CD4-positive, CD25-positive, alpha-beta regulatory T cell (primary cell): ENCODE measurements at regions not wholly inside any gene's neighbourhood (a gene's known extent, or its start where the extent isn't known, plus 50 kb on each side); places are given as distances from the start of the nearest gene placed in this dataset.

Experiments
- ATAC-seq, 2 donors: fragments of 150-1000 bp; cut with Tn5 transposase; one replicate each; pipeline ENCODE4 v1.10.0; 2021; ENCODE audit warnings: low read depth in 2 of 2, moderate number of reproducible peaks in 2 of 2, moderate library complexity in 1 of 2
- DNase-seq, 3 donors: peaks; one replicate each; pipeline versions ENCODE4 v3.0.0 to v3.0.0-alpha.2; 2012 to 2022; ENCODE audit warnings: mixed read lengths in 1 of 3
- H3K27ac ChIP-seq: one replicate; pipeline ENCODE4 v1.7.0; 2013; ENCODE audit warnings: mild to moderate bottlenecking, low read length; ENCODE audit not compliant: insufficient read depth, poor library complexity, severe bottlenecking
- H3K27me3 ChIP-seq: one replicate; pipeline ENCODE4 v1.7.0; 2013; ENCODE audit warnings: low read length; ENCODE audit not compliant: control insufficient read depth, insufficient read depth
- H3K36me3 ChIP-seq: one replicate; pipeline ENCODE4 v1.7.0; 2013; ENCODE audit warnings: mild to moderate bottlenecking, low read length, moderate library complexity; ENCODE audit not compliant: control insufficient read depth, insufficient read depth
- H3K4me1 ChIP-seq: 2 replicates; pipeline ENCODE4 v1.7.0; 2013; ENCODE audit warnings: mild to moderate bottlenecking, low read length; ENCODE audit not compliant: insufficient read depth, control insufficient read depth, poor library complexity, severe bottlenecking
- H3K4me3 ChIP-seq: one replicate; pipeline ENCODE4 v1.7.0; 2013; ENCODE audit warnings: low read depth, mild to moderate bottlenecking, low read length, moderate library complexity
- H3K9me3 ChIP-seq, 2 experiments: 1 replicate in 1 of 2; 2 replicates in 1 of 2; pipeline ENCODE4 v1.7.0; 2013; ENCODE audit warnings: low read length in 2 of 2, mild to moderate bottlenecking in 1 of 2, moderate library complexity in 1 of 2; ENCODE audit not compliant: control insufficient read depth in 2 of 2
- H3K27ac Mint-ChIP-seq, 3 donors: one replicate each; pipeline ENCODE4 v1.8.0; 2020 to 2022; ENCODE audit warnings: mild to moderate bottlenecking in 3 of 3, mixed read lengths in 3 of 3, moderate library complexity in 2 of 3
- H3K27me3 Mint-ChIP-seq: one replicate; pipeline ENCODE4 v1.8.0; 2022; ENCODE audit warnings: mild to moderate bottlenecking, mixed read lengths
- H3K36me3 Mint-ChIP-seq: one replicate; pipeline ENCODE4 v1.8.0; 2020; ENCODE audit warnings: mixed read lengths
- H3K4me1 Mint-ChIP-seq, 4 donors: one replicate each; pipeline ENCODE4 v1.8.0; 2020 to 2022; ENCODE audit warnings: mixed read lengths in 4 of 4, mild to moderate bottlenecking in 1 of 4
- H3K4me3 Mint-ChIP-seq, 4 donors: one replicate each; pipeline ENCODE4 v1.8.0; 2020 to 2022; ENCODE audit warnings: mild to moderate bottlenecking in 4 of 4, mixed read lengths in 4 of 4, moderate library complexity in 3 of 4
- H3K9me3 Mint-ChIP-seq, 7 donors: one replicate each; pipeline ENCODE4 v1.8.0; 2020 to 2022; ENCODE audit warnings: mixed read lengths in 7 of 7, mild to moderate bottlenecking in 3 of 7, moderate library complexity in 2 of 7

DNA sequence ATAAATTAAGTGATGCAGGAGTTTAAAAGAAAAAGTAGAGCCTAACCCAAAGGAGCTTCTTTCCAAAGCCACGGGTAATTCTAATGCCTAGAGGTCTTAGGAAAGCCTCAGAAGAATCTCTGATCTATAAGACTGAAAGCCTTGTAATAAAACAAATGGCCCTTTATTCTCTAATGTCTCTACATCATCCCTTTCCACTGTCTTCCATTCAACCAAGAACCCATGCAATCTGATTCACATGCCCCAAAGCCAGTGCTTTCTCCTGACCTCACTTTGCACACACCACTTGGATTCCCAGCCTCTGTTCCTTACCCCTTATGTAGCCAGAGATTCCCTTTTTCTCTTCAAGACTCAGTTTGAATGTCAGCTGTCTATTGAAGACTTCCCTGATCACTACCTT lies 252.9 kb upstream of the NRSN1 start:
- DNase-seq (no peak), ATAC-seq (no peak)
- no peaks in the 10 kb centered on the region for H3K27me3 Mint-ChIP-seq
- Histone ChIP-seq H3K9me3 (no peaks in the 10 kb centered on the region), H3K4me1 (no peaks in the 10 kb centered on the region), H3K27ac (no peak overlapping the region), H3K4me3 (no peak overlapping the region), H3K27me3 (no peaks in the 10 kb centered on the region), H3K36me3 (no peaks in the 10 kb centered on the region)
- no peak overlapping the region for H3K4me3 Mint-ChIP-seq
- no peak overlapping the region for H3K27ac Mint-ChIP-seq
- H3K36me3 Mint-ChIP-seq, result no peaks in the 10 kb centered on the region
- H3K4me1 Mint-ChIP-seq, result no peaks in the 10 kb centered on the region
- H3K9me3 Mint-ChIP-seq, result peaks cover 0 to 1% (median 0%) of the 10 kb centered on the region in 7 donors

DNA sequence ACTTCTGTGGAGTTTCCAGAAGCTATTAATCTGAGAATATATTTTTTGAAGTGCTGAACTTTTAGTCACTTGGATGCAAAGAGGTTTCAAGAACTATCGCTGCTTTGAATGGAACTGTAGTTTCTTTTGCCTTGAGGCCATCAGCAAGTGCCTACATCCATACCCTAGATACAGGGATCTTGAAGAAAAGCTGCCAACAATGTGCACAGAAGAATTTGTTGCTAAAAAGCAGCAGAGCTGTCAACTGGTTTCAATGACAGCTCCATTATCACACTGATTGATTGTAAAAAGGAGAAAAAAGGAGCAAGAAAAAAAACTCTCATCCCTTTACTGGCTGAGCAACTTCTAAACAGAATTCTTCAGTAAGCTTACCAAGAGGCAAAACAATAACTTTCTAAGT lies 251.0 kb upstream of the NRSN1 start:
- peaks cover 0 to 1% (median 0%) of the 10 kb centered on the region in 7 donors for H3K9me3 Mint-ChIP-seq
- H3K27ac Mint-ChIP-seq, result no peak overlapping the region
- Histone ChIP-seq H3K27me3 (no peaks in the 10 kb centered on the region), H3K27ac (no peak overlapping the region), H3K36me3 (no peaks in the 10 kb centered on the region), H3K9me3 (no peaks in the 10 kb centered on the region), H3K4me1 (no peaks in the 10 kb centered on the region), H3K4me3 (no peak overlapping the region)
- ATAC-seq, result no peak
- no peak for DNase-seq
- H3K27me3 Mint-ChIP-seq, result no peaks in the 10 kb centered on the region
- no peaks in the 10 kb centered on the region for H3K36me3 Mint-ChIP-seq
- no peaks in the 10 kb centered on the region for H3K4me1 Mint-ChIP-seq
- no peak overlapping the region for H3K4me3 Mint-ChIP-seq

DNA sequence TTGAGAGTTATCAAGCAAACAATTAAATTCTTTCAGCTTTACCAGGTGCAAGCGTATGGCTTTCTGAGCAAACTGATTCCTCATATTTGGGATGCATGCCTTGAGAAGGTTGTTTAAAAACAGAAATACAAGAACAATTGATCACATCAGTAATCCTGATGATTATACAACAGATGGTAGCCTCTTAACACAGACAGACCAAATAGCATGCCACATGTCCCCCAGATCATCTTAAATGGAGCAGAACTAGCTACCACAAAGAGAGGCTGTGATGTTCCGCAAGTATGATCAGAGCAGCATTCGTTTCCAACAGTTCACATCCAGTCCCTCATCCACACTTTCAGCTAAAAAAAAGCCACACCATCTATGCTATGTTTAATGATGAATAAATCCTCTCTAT lies 246.2 kb upstream of the NRSN1 start:
- Histone ChIP-seq H3K4me1 (no peaks in the 10 kb centered on the region), H3K36me3 (no peaks in the 10 kb centered on the region), H3K27me3 (no peaks in the 10 kb centered on the region), H3K4me3 (no peak overlapping the region), H3K9me3 (no peaks in the 10 kb centered on the region), H3K27ac (no peak overlapping the region)
- Mint-ChIP-seq H3K4me3 (no peak overlapping the region), H3K9me3 (peaks cover 0 to 8% (median 1%) of the 10 kb centered on the region in 7 donors), H3K27ac (no peak overlapping the region), H3K36me3 (no peaks in the 10 kb centered on the region), H3K4me1 (no peaks in the 10 kb centered on the region), H3K27me3 (no peaks in the 10 kb centered on the region)
- no peak for DNase-seq
- no peak for ATAC-seq

DNA sequence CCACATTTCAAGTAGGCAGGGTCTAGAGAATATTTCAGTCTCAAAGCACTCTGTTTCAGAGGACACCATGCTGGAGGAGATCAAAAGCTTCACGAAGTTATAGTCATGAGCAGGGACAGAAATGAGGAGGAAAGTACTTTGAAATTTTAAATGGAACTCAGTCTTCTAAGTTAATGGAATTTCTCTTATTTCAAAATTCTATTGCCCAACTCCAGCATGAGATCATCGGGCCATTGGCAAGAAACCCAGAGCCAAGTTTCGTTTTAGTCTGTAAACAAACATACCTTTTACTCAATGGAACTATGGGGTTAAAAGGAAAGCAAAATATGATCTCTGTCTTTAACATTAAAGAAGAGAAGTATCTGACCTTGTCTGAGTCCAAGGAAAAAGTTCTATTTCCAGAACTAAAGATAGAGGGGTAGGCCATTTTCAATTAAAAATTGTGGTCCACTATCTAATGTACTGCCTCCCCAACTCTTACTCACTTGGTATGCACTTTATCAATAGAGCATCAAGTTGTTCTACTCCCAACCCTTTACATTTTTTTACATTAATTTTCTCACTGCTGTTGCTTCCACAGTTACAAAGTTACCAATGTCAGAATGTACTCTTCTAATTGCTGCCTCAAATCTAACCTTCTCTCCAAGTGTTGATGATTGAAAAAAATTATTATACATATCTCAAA lies 235.3 kb upstream of the NRSN1 start:
- Mint-ChIP-seq H3K36me3 (no peaks in the 10 kb centered on the region), H3K9me3 (peaks cover 0 to 11% (median 2%) of the 10 kb centered on the region in 7 donors), H3K27me3 (no peaks in the 10 kb centered on the region), H3K27ac (no peak overlapping the region), H3K4me1 (no peaks in the 10 kb centered on the region), H3K4me3 (no peak overlapping the region)
- H3K4me1 ChIP-seq, result no peaks in the 10 kb centered on the region
- H3K36me3 ChIP-seq, result no peaks in the 10 kb centered on the region
- no peak for DNase-seq
- no peaks in the 10 kb centered on the region for H3K27me3 ChIP-seq
- no peak for ATAC-seq
- H3K27ac ChIP-seq, result no peak overlapping the region
- no peak overlapping the region for H3K4me3 ChIP-seq
- H3K9me3 ChIP-seq, result no peaks in the 10 kb centered on the region

DNA sequence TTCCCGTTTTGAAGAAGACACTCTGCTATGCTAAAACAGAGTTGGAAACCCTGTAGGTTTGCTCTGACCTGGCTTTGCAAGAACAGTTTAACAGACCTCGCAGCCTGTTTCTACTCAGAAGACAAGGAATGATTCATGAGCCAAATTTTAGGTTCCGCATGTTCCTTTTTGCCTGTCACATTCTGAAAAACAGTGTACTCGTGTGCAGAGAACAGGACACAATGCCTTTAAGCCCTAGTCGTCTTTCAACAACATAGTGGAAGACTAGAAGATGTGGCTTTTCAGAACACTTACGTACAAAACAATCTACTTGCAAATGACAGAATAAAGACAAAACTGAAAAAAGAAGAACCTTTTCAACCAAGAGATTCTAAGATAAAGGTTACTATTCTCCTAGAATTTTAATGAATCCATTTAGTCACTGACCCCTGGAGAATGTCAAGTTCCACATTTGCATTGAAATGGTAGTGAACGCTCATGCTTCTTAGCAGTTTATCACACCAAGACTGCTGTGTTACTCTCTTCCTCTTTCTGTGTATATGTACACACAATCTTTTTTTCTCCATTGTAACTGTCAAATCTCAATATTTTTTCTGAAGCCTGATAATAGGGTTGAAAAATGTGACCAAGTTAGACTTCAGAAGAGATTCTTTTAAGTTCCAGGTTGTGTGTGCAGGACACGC lies 220.7 kb upstream of the NRSN1 start:
- Mint-ChIP-seq H3K36me3 (no peaks in the 10 kb centered on the region), H3K4me3 (no peak overlapping the region), H3K9me3 (peaks cover 0 to 7% (median 5%) of the 10 kb centered on the region in 7 donors), H3K4me1 (no peaks in the 10 kb centered on the region), H3K27me3 (no peaks in the 10 kb centered on the region), H3K27ac (no peak overlapping the region)
- DNase-seq (no peak), ATAC-seq (no peak)
- H3K4me1 ChIP-seq, result no peaks in the 10 kb centered on the region
- H3K36me3 ChIP-seq, result no peaks in the 10 kb centered on the region
- no peaks in the 10 kb centered on the region for H3K27me3 ChIP-seq
- no peak overlapping the region for H3K27ac ChIP-seq
- no peak overlapping the region for H3K4me3 ChIP-seq
- peaks cover 0 to 6% of the 10 kb centered on the region in 2 experiments for H3K9me3 ChIP-seq

DNA sequence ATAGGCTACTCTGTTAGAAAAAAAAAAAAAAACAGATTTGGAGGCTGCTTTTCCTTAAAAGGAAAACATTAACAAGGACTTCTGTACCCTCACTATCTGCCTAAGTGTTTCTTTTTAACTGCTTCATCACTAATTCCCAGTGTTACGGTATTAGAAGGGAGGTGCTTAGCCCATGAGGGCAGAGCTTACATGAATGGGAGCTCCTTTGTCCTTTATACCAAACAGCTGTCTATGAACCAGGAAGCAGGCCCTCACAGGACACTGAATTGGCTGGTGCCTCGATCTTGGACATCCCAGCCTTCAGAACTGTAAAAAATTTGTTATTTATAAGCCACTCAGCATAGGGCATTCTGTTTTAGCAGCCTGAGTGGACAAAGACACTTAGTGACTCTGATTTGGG lies 215.6 kb upstream of the NRSN1 start:
- Histone ChIP-seq H3K4me3 (no peak overlapping the region), H3K36me3 (no peaks in the 10 kb centered on the region), H3K9me3 (peaks cover 0 to 6% of the 10 kb centered on the region in 2 experiments), H3K27ac (no peak overlapping the region), H3K27me3 (no peaks in the 10 kb centered on the region), H3K4me1 (no peaks in the 10 kb centered on the region)
- H3K4me3 Mint-ChIP-seq, result no peak overlapping the region
- H3K4me1 Mint-ChIP-seq, result no peaks in the 10 kb centered on the region
- H3K36me3 Mint-ChIP-seq, result no peaks in the 10 kb centered on the region
- ATAC-seq (no peak), DNase-seq (no peak)
- H3K27me3 Mint-ChIP-seq, result no peaks in the 10 kb centered on the region
- H3K9me3 Mint-ChIP-seq, result peaks cover 0 to 9% (median 5%) of the 10 kb centered on the region in 7 donors
- H3K27ac Mint-ChIP-seq, result no peak overlapping the region

DNA sequence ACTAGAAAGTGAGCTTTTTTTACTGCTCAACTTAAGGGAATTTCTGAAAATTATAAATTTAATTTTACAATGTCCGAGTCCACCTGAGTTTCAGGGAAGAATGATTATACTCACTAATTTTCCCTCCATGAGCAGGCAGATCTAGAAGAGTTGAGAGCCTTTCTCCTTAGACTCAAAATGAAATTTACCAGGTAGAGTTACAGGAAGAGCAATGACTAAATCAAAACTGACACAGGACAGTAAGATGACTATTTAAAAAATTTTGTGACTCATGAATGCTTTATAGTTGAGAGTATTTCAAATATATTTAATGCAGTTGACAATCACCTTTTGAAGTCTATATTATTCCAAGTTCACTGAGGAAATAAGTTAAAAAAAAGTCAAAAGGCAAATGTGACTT lies 198.1 kb upstream of the NRSN1 start:
- DNase-seq (no peak), ATAC-seq (no peak)
- no peak overlapping the region for H3K27ac ChIP-seq
- no peaks in the 10 kb centered on the region for H3K4me1 ChIP-seq
- no peaks in the 10 kb centered on the region for H3K27me3 ChIP-seq
- Mint-ChIP-seq H3K4me3 (no peak overlapping the region), H3K9me3 (peaks cover 0 to 12% (median 1%) of the 10 kb centered on the region in 7 donors), H3K4me1 (no peaks in the 10 kb centered on the region), H3K36me3 (no peaks in the 10 kb centered on the region), H3K27me3 (no peaks in the 10 kb centered on the region), H3K27ac (no peak overlapping the region)
- H3K36me3 ChIP-seq, result no peaks in the 10 kb centered on the region
- H3K4me3 ChIP-seq, result no peak overlapping the region
- no peaks in the 10 kb centered on the region for H3K9me3 ChIP-seq

DNA sequence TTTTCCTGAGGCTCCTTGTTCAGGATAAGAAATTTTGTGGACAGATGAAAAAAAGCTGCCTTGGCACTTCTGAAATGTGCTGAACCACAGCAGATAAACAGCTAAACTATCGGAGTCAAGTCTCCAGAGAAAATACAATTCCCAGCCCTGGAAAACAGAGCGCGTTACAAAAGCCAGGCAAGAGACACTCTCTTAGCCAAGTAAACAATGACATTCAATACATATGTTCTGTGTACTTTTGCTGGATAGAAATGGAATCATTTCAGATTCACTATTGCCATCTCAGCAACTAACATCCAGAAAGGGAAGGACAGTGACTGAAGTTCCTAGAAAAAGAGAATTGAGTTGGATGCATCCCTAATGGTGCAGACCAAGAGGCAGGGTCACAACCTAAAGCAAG lies 196.8 kb upstream of the NRSN1 start:
- no peak for DNase-seq
- no peaks in the 10 kb centered on the region for H3K27me3 ChIP-seq
- H3K4me1 ChIP-seq, result no peaks in the 10 kb centered on the region
- no peaks in the 10 kb centered on the region for H3K4me1 Mint-ChIP-seq
- no peaks in the 10 kb centered on the region for H3K36me3 ChIP-seq
- no peaks in the 10 kb centered on the region for H3K27me3 Mint-ChIP-seq
- H3K9me3 ChIP-seq, result no peaks in the 10 kb centered on the region
- H3K27ac ChIP-seq, result no peak overlapping the region
- no peak overlapping the region for H3K4me3 ChIP-seq
- no peaks in the 10 kb centered on the region for H3K36me3 Mint-ChIP-seq
- H3K4me3 Mint-ChIP-seq, result no peak overlapping the region
- no peak for ATAC-seq
- H3K27ac Mint-ChIP-seq, result no peak overlapping the region
- H3K9me3 Mint-ChIP-seq, result peaks cover 0 to 12% (median 2%) of the 10 kb centered on the region in 7 donors
